Esophagus (tissue), 2 donors: ENCODE measurements at regions not wholly inside any gene's neighbourhood (a gene's known extent, or its start where the extent isn't known, plus 50 kb on each side); places are given as distances from the start of the nearest gene placed in this dataset.

ENCODE experiments used
- H3K27ac ChIP-seq, 2 donors: one replicate each; pipeline ENCODE4 v1.5.1; 2013; ENCODE audit warnings: low read depth in 2 of 2, mild to moderate bottlenecking in 2 of 2, inconsistent platforms in 1 of 2, low read length in 1 of 2, moderate library complexity in 1 of 2
- H3K27me3 ChIP-seq, 2 donors: one replicate each; pipeline ENCODE4 v1.6.1; 2013; ENCODE audit warnings: low read length in 2 of 2, control low read depth in 1 of 2, mild to moderate bottlenecking in 1 of 2; ENCODE audit not compliant: insufficient read depth in 2 of 2, control insufficient read depth in 1 of 2
- H3K36me3 ChIP-seq, 2 donors: one replicate each; pipeline ENCODE4 v1.6.1; 2013; ENCODE audit warnings: low read length in 1 of 2; ENCODE audit not compliant: control insufficient read depth in 2 of 2, insufficient read depth in 2 of 2
- H3K4me1 ChIP-seq, 2 donors: one replicate each; pipeline ENCODE4 v1.6.1; 2013; ENCODE audit warnings: low read length in 1 of 2; ENCODE audit not compliant: control insufficient read depth in 2 of 2, insufficient read depth in 2 of 2
- H3K4me3 ChIP-seq, 2 donors: one replicate each; pipeline ENCODE4 v1.5.1; 2013; ENCODE audit warnings: low read length in 2 of 2, mild to moderate bottlenecking in 2 of 2, low read depth in 1 of 2, moderate library complexity in 1 of 2
- H3K9me3 ChIP-seq, 2 donors: one replicate each; pipeline ENCODE4 v1.6.1; 2013; ENCODE audit warnings: mild to moderate bottlenecking in 2 of 2, low read depth in 1 of 2, low read length in 1 of 2, moderate library complexity in 1 of 2; ENCODE audit not compliant: control insufficient read depth in 2 of 2, insufficient read depth in 1 of 2
- WGBS, 2 donors: extraction: QIAGEN DNeasy Blood & Tissue Kit; methylation state at CpG; one replicate each; pipeline ENCODE4 v1.1.7; 2013; 5-methylcytosine and 5-hydroxymethylcytosine counted together
- donor health status: healthy with polysubstance abuse.
- donor health status: Bipolar disorder and iron deficiency.

DNA sequence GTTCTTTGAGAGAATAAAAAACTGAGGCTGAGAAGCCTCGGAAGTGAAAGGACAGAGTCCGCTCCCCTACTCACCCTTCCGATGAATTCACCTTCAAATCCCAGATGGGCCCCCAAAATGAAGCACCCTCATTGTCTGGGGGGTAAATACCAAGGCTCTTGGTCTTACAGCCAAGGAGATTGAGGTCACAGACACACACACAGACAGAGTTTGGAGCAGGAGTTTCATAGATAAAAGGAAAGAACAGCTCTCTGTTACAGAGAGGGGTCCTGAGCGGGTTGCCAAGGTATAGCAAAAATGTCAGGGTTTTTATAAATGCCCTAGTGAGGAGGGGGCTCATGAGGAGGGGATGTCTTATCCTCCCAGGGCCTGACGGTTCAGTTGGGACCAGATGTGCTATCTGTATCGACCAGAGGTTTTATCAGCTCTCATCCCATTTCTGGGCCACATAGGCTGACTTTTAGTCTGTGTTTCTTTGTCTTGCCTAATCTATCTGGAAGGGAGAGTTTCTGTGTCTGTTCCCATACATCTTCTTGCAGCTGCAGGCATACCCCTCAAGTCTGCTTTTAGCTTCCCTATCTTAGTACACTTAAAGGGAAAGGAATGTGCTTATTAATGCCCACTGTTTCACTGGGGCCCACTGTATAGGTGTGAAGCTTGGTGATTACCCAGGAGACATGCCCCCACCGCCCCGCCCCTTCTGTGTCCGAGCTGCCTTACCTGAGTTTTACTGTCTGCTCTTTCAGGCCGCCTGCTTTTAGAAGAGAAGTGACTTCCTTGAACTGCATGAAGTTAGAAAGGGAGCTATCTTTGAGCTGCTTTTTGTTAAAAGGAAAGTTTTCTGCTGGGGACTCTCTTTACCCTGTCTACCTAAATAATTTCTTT is 66.8 kb upstream of the ATP11B start:
- Histone ChIP-seq H3K36me3 (no peaks in the 10 kb centered on the region), H3K27ac (no peak overlapping the region), H3K9me3 (no peaks in the 10 kb centered on the region), H3K27me3 (no peaks in the 10 kb centered on the region), H3K4me3 (no peak overlapping the region), H3K4me1 (peaks cover 0 to 3% of the 10 kb centered on the region in 2 donors)
- WGBS, 2 donors, result 68 to 80% methylated on average over 10 of the region's 10 CpGs

DNA sequence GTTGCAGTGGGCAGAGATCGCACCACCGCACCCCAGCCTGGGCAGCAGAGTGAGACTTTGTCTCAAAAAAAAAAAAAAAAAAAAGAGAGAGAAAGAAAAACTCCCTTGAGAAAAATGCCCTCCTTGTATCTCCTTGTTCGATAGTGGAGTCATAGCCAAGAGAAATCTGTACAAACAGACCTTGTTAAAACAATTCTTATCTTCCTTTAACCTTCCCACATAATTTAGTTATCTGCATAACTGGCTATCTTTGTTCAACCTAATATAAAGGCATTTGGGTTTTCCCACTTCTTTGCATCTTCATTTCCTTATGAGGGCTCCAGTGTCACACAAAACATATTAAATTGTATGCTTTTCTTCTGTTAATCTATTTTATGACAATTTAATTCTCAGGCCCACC is 65.1 kb upstream of the ATP11B start:
- Histone ChIP-seq H3K9me3 (no peaks in the 10 kb centered on the region), H3K4me1 (peaks cover 0 to 3% of the 10 kb centered on the region in 2 donors), H3K27me3 (no peaks in the 10 kb centered on the region), H3K4me3 (no peak overlapping the region), H3K36me3 (no peaks in the 10 kb centered on the region), H3K27ac (no peak overlapping the region)
- 90% methylated on average over 3 of the region's 3 CpGs for WGBS, 2 donors

DNA sequence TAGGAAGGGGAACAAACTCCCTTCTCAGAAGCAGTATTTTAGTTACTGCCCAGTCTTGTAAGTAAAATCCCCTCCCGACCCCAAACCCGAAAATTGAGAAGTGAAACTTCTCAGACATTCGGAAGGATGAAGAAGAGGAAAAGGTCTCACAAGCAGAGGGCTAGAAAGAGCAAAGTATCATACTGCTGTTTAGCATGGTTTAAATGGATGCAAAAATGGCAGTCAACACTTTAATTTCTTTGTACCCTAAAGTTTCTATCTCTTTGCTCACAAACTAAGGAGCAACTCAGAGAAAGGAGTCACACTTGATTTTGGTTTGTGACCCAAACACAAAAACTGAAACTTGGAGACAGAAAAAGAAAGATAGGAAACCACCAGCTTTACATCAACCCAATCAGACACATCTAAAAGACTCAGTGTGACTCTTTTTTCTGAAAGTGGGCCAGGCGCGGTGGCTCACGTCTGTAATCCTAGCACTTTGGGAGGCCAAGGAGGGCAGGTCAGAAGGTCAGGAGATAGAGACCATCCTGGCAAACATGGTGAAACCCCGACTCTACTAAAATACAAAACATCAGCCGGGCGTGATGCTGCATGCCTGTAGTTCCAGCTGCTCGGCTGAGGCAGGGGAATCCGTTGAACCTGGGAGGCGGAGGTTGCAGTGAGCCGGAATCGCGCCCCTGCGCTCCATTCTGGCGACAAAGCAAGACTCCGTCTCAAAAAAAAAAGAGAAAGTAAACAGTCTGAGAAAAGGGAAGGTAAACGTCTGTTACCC is 63.2 kb upstream of the ATP11B start:
- Histone ChIP-seq H3K4me1 (peaks cover 0 to 3% of the 10 kb centered on the region in 2 donors), H3K27ac (no peak overlapping the region), H3K4me3 (no peak overlapping the region), H3K9me3 (no peaks in the 10 kb centered on the region), H3K27me3 (no peaks in the 10 kb centered on the region), H3K36me3 (no peaks in the 10 kb centered on the region)
- WGBS, 2 donors, result 46% methylated on average over 19 of the region's 19 CpGs

DNA sequence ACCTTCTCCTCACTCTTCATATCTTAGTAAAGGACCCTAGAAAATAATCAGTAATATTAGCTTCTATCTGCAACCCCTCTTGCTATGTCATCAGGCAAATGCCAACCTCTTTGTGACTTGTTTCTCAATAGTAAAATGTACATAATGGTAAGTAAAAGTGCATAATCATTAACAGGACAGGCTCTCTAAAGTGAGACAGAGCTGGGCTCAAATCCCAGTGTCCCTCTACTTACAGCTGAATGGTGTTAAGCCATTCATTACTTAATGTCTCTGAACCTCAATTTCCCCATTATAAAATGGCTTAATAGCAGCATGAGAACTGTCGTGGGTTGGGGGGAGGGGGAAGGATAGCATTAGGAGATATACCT is 62.6 kb upstream of the ATP11B start:
- 60 to 62% methylated on average over 1 of the region's 1 CpG for whole genome bisulfite sequencing, 2 donors
- Histone ChIP-seq H3K4me3 (no peak overlapping the region), H3K27ac (no peak overlapping the region), H3K9me3 (no peaks in the 10 kb centered on the region), H3K36me3 (no peaks in the 10 kb centered on the region), H3K4me1 (peaks cover 0 to 3% of the 10 kb centered on the region in 2 donors), H3K27me3 (no peaks in the 10 kb centered on the region)

DNA sequence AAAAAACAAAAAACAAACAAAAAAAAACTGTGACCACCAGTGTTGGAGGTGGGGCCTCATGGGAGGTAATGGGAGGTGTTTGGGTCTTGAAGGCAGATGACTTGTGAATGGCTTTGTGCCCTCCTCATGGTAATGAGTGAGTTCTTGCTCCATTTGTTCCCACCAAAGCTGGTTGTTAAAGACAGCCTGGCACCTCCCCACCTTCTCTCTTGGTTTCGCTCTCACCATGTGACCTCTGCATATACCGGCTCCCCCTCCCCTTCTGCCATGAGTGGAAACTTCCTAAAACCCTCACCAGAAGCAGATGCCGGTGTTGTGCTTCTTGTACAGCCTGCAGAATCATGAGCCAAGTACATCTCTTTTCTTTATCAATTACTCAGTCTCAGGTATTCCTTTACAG is 61.5 kb upstream of the ATP11B start:
- Histone ChIP-seq H3K36me3 (no peaks in the 10 kb centered on the region), H3K4me3 (no peak overlapping the region), H3K27me3 (no peaks in the 10 kb centered on the region), H3K4me1 (peaks cover 0 to 3% of the 10 kb centered on the region in 2 donors), H3K27ac (no peak overlapping the region), H3K9me3 (no peaks in the 10 kb centered on the region)
- 87 to 91% methylated on average over 3 of the region's 3 CpGs for WGBS, 2 donors

DNA sequence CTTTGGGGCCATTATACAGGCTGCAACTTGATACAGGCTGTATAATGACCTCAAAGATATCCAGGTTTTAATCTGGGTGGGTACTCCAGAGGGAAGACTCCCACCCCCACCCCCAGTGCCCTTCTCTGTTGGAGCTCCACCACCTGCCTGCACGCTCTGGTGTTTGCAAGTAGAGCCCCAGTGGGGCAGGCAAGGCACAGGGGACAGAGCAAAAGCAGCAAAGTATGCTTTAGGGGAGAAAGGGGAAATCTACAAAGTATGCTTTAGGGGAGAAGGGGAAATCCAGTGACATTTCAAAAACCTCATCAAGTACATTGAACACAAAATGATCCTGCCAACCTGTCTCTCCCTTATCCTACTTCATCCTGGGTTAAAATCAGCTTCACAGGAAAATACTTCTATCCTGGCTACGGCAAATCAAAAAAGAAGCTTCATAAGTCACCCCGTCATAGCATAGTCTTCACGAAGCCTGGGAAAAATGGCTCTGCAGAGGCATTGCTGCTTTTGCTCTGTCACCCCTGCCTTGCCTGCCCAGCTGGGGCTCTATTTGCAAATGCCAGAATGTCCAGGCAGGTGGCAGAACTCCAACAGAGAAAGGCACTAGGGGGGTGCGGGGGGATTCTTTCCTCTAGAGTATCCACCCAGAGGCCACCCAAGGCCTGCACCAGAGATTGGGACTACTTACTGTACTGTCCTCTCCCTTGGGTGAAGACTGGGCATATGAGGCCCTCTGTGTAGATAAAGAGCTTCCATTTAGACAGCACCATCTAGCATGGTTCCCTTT is 60.9 kb upstream of the ATP11B start:
- Histone ChIP-seq H3K4me1 (peaks cover 0 to 3% of the 10 kb centered on the region in 2 donors), H3K4me3 (no peak overlapping the region), H3K27ac (no peak overlapping the region), H3K9me3 (no peaks in the 10 kb centered on the region), H3K27me3 (no peaks in the 10 kb centered on the region), H3K36me3 (no peaks in the 10 kb centered on the region)
- WGBS, 2 donors, result 79 to 86% methylated on average over 5 of the region's 5 CpGs

DNA sequence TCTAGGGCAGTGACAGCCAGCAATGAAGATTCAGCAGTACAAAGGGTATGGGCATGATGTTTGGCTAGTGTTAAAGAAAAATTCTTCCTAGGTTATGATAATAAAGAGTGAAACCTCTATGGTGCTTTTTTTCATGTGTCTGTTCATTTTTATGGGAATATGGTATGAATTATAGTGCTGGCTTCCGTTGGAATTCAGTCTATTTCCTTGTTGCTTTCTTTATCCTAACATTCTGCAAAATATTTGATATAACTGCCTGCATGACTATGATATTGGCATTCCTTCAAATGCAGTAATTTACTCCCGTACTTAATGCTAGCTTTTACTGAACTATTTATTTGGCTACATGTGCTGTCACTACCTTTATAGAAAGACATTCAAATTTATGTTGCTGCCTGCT is 57.6 kb upstream of the ATP11B start:
- H3K4me3 ChIP-seq, result no peak overlapping the region
- H3K4me1 ChIP-seq, result no peaks in the 10 kb centered on the region
- no peak overlapping the region for H3K27ac ChIP-seq
- no peaks in the 10 kb centered on the region for H3K27me3 ChIP-seq
- H3K36me3 ChIP-seq, result no peaks in the 10 kb centered on the region
- no peaks in the 10 kb centered on the region for H3K9me3 ChIP-seq
- WGBS, 2 donors, result 31 to 55% methylated on average over 2 of the region's 2 CpGs

DNA sequence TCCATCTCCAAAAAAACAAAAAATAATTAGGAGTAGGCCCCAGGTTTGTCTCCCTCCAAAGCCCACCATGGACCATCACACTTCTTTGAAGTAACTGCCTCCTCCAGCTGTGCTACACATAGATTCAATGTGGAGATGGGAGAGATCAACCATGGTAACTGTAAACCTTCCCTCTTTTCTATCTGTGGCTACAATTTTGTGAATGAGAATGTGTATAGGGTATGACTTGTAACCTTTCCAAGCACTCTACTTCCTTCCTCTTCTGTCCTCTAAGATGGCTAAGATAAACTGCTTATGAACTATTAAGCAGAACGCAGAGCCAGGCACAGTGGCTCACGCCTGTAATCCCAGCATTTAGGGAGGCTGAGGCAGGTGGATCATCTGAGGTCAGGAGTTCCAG is 55.5 kb upstream of the ATP11B start:
- no peak overlapping the region for H3K4me3 ChIP-seq
- no peaks in the 10 kb centered on the region for H3K4me1 ChIP-seq
- WGBS, 2 donors, result 78 to 83% methylated on average over 2 of the region's 2 CpGs
- no peaks in the 10 kb centered on the region for H3K36me3 ChIP-seq
- no peaks in the 10 kb centered on the region for H3K27me3 ChIP-seq
- no peak overlapping the region for H3K27ac ChIP-seq
- no peaks in the 10 kb centered on the region for H3K9me3 ChIP-seq

DNA sequence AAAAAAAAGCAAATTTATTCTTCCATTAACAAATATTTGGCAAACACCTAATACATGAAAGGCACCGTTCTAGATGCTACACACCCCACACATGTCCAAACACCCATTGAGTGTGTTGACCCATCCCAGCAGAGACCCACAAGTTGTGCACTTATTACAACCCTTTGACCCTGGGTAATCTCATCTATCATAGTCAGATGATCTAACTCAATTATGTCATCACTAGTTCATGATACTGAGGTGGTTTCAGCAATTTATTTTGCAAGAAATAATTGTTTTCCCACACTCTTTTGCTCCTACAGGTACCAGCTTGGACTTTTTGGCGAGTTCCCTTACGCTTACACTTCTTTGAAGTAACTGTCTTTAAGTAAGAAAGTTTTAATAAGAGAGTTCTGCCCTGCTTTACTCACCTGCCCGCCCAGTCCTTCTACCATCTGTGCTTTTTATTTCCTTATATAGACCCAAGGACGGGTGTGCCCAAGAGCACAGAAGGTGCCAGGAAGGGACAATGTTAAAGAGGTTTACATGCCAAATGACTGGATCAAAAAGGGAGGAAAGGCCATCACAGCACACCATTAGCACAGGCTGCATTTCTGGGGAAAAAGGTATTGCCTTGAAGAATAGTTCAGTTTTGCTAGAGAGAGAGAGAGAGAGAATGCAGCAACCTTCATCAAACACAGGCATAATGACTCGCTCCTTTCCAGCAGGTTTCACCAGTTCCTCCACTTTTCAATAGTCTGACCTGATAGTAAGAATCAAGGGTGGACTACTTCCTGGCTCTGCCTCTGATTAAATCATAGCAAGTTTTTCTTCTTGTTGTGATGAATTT is 54.5 kb upstream of the ATP11B start:
- WGBS, 2 donors, result 49 to 54% methylated on average over 6 of the region's 6 CpGs

More for the DNA sequence above, 54.5 kb upstream of the ATP11B start:
- Histone ChIP-seq H3K36me3 (no peaks in the 10 kb centered on the region), H3K9me3 (no peaks in the 10 kb centered on the region), H3K27me3 (no peaks in the 10 kb centered on the region), H3K27ac (peak overlapping the region; percentile 88 to 92), H3K4me1 (no peaks in the 10 kb centered on the region), H3K4me3 (peak overlapping the region; percentile 30 to 33)
